Colonic mucosa (tissue), 4 donors: ENCODE measurements at regions not wholly inside any gene's neighbourhood (a gene's known extent, or its start where the extent isn't known, plus 50 kb on each side); places are given as distances from the start of the nearest gene placed in this dataset.

ENCODE experiments used
- DNase-seq: peaks from one replicate; pipeline ENCODE4 v3.0.0-alpha.2; 2020
- H3K27ac ChIP-seq: fragments of 200-600 bp; one replicate; pipeline ENCODE4 v1.8.0; 2021
- H3K27me3 ChIP-seq: fragments of 200-600 bp; one replicate; pipeline ENCODE4 v1.8.0; 2021
- H3K36me3 ChIP-seq: fragments of 200-600 bp; one replicate; pipeline ENCODE4 v1.8.0; 2021
- H3K4me1 ChIP-seq: fragments of 200-600 bp; one replicate; pipeline ENCODE4 v1.8.0; 2021; ENCODE audit warnings: mild to moderate bottlenecking
- H3K4me3 ChIP-seq: fragments of 200-600 bp; one replicate; pipeline ENCODE4 v1.8.0; 2021
- H3K9ac ChIP-seq, 2 donors: one replicate each; pipeline ENCODE4 v1.7.0; 2013; ENCODE audit warnings: control low read depth in 2 of 2, low read depth in 2 of 2, low read length in 2 of 2
- H3K9me3 ChIP-seq: fragments of 200-600 bp; one replicate; pipeline ENCODE4 v1.8.0; 2021
- intact Hi-C: fragments of 100-400 bp; cut with DNase I; formaldehyde crosslinking; loops from one replicate; pipeline ENCODE4 v1.14.1; 2022
- TF ChIP-seq, protein P1 (sequence below): fragments of 200-600 bp; IDR thresholded peaks from one replicate; pipeline ENCODE4 v1.8.0; 2022; ENCODE audit warnings: antibody characterized with exemption, mild to moderate bottlenecking
- donor health status: healthy.
- donor health status: DM: no; HTN: no; CAD: no.
- donor health status: DM: no; HTN: no; CAD: no.

DNA sequence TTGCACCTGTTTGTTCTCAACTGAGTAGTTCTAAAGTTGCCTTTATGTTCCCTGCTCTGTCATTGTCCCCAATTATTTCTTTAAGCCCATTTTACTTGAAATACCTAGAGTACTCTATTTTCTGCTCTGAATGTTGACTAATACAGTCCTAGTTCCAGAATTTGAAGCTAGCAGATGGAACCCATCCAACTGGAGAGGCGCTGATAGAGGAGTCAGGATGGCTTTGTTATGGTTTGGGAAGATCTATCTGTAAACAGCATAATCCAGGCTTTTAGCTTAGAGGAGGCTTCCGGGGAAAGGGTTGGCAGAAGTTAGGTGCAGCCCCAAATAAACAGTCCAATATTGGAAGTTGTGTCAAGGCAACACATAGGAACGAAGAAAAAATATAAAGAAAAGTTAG lies 927.7 kb downstream of the TFAP2A start:
- Histone ChIP-seq H3K9me3 (no peaks in the 10 kb centered on the region), H3K36me3 (no peaks in the 10 kb centered on the region), H3K4me1 (no peaks in the 10 kb centered on the region), H3K27ac (no peak overlapping the region), H3K9ac (no peak overlapping the region), H3K27me3 (no peaks in the 10 kb centered on the region), H3K4me3 (no peak overlapping the region)
- intact Hi-C loops, result no loop called here
- no peak for DNase-seq
- TF ChIP-seq, protein P1, sequence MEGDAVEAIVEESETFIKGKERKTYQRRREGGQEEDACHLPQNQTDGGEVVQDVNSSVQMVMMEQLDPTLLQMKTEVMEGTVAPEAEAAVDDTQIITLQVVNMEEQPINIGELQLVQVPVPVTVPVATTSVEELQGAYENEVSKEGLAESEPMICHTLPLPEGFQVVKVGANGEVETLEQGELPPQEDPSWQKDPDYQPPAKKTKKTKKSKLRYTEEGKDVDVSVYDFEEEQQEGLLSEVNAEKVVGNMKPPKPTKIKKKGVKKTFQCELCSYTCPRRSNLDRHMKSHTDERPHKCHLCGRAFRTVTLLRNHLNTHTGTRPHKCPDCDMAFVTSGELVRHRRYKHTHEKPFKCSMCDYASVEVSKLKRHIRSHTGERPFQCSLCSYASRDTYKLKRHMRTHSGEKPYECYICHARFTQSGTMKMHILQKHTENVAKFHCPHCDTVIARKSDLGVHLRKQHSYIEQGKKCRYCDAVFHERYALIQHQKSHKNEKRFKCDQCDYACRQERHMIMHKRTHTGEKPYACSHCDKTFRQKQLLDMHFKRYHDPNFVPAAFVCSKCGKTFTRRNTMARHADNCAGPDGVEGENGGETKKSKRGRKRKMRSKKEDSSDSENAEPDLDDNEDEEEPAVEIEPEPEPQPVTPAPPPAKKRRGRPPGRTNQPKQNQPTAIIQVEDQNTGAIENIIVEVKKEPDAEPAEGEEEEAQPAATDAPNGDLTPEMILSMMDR, result no peak

DNA sequence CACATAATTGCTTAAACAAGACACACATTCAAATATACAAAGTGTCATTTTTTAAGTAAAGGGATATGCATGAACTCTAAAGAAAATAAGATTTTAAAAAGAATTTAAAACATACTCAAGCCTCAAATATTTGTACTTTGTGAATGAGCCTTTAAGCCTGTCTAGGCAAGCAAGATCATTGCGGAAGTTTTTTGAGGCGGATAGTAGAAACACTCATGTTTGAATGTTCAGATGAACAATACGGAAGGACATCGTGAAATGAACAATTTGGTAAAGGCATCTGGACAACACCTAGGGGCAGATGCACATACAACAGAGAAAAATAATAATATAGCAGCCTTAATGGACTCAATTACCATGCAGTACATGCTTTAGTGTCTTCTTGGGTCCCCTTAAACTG lies 928.9 kb downstream of the TFAP2A start:
- Histone ChIP-seq H3K36me3 (no peaks in the 10 kb centered on the region), H3K27me3 (no peaks in the 10 kb centered on the region), H3K9me3 (no peaks in the 10 kb centered on the region), H3K9ac (no peak overlapping the region), H3K4me3 (no peak overlapping the region), H3K27ac (no peak overlapping the region), H3K4me1 (no peaks in the 10 kb centered on the region)
- no peak for DNase-seq
- intact Hi-C loops, result no loop called here
- TF ChIP-seq, protein P1, result no peak

DNA sequence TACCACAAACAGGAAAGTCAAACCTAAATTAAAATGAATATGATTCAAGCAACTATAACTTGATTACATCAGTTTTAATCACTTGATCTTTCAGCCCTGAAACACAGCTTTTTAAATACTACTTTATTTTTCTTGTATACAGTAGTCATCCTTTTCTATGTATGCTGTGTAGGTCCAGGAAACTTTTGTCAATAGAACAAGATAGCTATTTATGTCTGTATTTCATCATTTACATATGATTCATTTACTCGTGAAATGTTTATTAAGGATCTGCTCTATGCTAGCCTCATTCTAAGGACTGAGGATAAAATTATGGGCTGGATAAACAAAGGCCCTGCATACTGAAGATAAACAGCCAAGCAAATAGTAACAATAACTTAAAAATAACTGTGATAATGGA lies 930.2 kb downstream of the TFAP2A start:
- no peaks in the 10 kb centered on the region for H3K36me3 ChIP-seq
- H3K27ac ChIP-seq, result no peak overlapping the region
- no peak overlapping the region for H3K4me3 ChIP-seq
- DNase-seq, result no peak
- no peaks in the 10 kb centered on the region for H3K4me1 ChIP-seq
- TF ChIP-seq, protein P1, result no peak
- H3K27me3 ChIP-seq, result no peaks in the 10 kb centered on the region
- H3K9me3 ChIP-seq, result no peaks in the 10 kb centered on the region
- intact Hi-C loops, result no loop called here
- no peak overlapping the region for H3K9ac ChIP-seq

DNA sequence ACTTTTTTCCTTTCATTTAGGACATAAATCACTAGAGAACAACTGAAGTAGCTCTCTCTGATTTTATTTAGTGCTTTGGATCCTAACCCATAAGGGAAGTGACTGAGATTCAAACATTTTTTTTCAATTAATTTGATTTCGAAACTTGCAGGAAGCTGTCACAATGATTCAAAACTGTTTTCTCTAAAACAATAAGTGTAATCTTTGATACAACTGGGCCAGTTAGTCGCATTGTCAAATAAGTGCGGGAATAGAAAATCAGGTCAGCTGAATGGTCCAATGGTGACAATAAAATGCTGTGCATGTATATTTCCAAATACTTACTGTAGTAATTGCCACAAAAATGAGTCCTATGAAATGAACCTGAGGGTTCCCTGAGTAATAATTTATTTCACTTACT lies 930.8 kb downstream of the TFAP2A start:
- H3K27me3 ChIP-seq, result no peaks in the 10 kb centered on the region
- no peak overlapping the region for H3K27ac ChIP-seq
- H3K4me3 ChIP-seq, result no peak overlapping the region
- TF ChIP-seq, protein P1, result no peak
- no peak for DNase-seq
- H3K4me1 ChIP-seq, result no peaks in the 10 kb centered on the region
- intact Hi-C loops, result no loop called here
- no peaks in the 10 kb centered on the region for H3K36me3 ChIP-seq
- no peaks in the 10 kb centered on the region for H3K9me3 ChIP-seq
- H3K9ac ChIP-seq, result no peak overlapping the region

DNA sequence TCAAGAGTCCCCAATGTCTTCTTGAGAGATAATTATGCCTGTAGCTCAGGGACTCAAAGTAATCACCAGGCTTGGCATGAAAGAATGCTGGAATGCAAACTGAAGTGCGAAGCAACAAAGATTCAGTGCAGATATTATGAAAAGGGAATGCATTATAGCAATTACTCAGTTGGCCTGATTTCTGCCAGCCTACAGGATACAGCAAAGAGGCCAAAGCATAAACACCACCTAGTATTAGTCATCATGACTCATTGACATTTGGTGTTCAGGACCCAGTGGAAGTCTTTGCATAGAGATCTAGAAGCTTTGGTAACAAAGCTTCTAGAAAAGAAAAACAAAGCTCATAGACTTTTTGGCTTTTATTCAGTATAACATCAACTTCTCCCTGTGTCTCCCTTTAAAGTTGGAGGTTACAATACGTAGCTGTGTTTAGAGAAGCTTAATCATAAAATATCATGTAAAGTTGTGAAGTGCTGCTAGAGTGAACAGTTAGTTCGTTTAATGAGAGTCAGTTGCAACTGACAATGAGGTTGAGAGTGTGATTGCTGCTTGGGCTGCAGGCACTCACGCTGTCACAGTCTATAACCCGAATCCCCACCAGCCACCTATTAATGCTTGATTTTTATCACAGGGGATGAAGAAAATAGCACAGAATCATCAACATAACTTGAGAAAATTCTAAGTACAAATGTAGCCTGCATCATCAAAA lies 932.7 kb downstream of the TFAP2A start:
- no peaks in the 10 kb centered on the region for H3K4me1 ChIP-seq

More for the DNA sequence above, 932.7 kb downstream of the TFAP2A start:
- Histone ChIP-seq H3K9me3 (no peaks in the 10 kb centered on the region), H3K27ac (no peak overlapping the region), H3K9ac (no peak overlapping the region), H3K4me3 (no peak overlapping the region), H3K27me3 (no peaks in the 10 kb centered on the region), H3K36me3 (no peaks in the 10 kb centered on the region)
- DNase-seq, result no peak
- TF ChIP-seq, protein P1, result no peak
- intact Hi-C loops, result no loop called here
